GM23248 (cell line): ENCODE measurements at regions not wholly inside any gene's neighbourhood (a gene's known extent, or its start where the extent isn't known, plus 50 kb on each side); places are given as distances from the start of the nearest gene placed in this dataset.
"Not testable (repeated sequence)": the region's sequence is repeated elsewhere in the genome, so short reads cannot be mapped to it uniquely, and the experiment has no call there.

Experiments
- EZH2 ChIP-seq: fragments of 200-600 bp; sonication (generic); IDR thresholded peaks from 2 replicates; pipeline ENCODE4 v1.6.1; 2018; ENCODE audit warnings: antibody characterized with exemption, mild to moderate bottlenecking; ENCODE audit not compliant: insufficient read depth, poor library complexity, severe bottlenecking
- EZH2phosphoT487 ChIP-seq: fragments of 200-600 bp; sonication (generic); IDR thresholded peaks from 2 replicates; pipeline ENCODE4 v1.6.1; 2018; ENCODE audit warnings: antibody characterized with exemption, moderate library complexity, mild to moderate bottlenecking, low read depth; ENCODE audit not compliant: insufficient read depth

DNA sequence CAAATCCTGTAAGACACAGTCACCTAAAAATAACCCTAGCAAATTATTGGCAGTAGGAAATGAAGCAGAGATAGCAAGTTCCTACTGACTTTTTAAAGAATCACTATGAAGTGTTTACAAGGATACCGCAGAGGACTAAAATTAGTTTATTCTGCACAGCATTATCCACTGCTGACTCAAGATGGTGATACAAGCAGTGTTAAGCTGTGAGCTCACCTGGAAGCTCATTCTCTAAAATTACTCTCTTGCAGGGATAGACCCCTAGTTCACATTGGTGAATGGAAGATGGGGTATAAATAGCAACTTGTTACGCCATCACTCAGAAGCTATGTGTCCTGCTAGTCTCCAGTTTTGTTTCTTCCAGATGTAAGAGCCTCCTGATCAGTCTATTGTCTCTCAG lies 70.8 kb upstream of the GPR89A start:
- TF ChIP-seq EZH2, EZH2phosphoT487: not testable (repeated sequence)
